Activated CD8-positive, alpha-beta memory T cell treated with anti-CD3 and anti-CD28 coated beads for 48 hours (primary cell): ENCODE measurements at regions not wholly inside any gene's neighbourhood (a gene's known extent, or its start where the extent isn't known, plus 50 kb on each side); places are given as distances from the start of the nearest gene placed in this dataset.
"Not testable (repeated sequence)": the region's sequence is repeated elsewhere in the genome, so short reads cannot be mapped to it uniquely, and the experiment has no call there.

Experiments used
- DNase-seq, 3 experiments: peaks; one replicate each; pipeline ENCODE4 v3.0.0-alpha.2; 2020; ENCODE audit warnings: low read depth in 2 of 3, low spot score in 2 of 3

GRCh38 chrY:19541475-19542306 is 202.8 kb downstream of the KDM5D start:
- DNase-seq: no peak

GRCh38 chrY:19535697-19536096 is 208.8 kb downstream of the KDM5D start:
- not testable (repeated sequence) for DNase-seq

DNA sequence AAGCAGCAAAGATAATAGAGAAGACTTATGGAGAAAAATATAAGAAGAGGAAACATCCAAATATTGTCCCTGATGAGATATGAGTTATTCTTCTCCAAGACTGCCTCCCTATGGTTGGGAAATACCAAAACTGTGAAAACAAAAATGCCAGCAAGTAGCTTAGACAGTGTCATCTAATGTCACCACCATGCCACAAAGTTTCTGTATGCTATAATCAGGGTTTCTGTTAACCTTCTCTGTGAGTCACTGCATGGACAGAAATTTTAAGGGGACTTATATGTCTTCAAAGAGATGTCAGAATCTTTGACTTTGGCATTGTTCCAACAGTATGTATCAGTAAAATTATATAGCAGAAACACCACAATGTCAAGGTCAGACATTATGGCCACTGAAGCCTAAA is 222.6 kb downstream of the KDM5D start:
- DNase-seq: no peak

GRCh38 chrY:19503092-19503449 is 241.5 kb downstream of the KDM5D start:
- DNase-seq: peak in 1 of 3 experiments; percentile 5

DNA sequence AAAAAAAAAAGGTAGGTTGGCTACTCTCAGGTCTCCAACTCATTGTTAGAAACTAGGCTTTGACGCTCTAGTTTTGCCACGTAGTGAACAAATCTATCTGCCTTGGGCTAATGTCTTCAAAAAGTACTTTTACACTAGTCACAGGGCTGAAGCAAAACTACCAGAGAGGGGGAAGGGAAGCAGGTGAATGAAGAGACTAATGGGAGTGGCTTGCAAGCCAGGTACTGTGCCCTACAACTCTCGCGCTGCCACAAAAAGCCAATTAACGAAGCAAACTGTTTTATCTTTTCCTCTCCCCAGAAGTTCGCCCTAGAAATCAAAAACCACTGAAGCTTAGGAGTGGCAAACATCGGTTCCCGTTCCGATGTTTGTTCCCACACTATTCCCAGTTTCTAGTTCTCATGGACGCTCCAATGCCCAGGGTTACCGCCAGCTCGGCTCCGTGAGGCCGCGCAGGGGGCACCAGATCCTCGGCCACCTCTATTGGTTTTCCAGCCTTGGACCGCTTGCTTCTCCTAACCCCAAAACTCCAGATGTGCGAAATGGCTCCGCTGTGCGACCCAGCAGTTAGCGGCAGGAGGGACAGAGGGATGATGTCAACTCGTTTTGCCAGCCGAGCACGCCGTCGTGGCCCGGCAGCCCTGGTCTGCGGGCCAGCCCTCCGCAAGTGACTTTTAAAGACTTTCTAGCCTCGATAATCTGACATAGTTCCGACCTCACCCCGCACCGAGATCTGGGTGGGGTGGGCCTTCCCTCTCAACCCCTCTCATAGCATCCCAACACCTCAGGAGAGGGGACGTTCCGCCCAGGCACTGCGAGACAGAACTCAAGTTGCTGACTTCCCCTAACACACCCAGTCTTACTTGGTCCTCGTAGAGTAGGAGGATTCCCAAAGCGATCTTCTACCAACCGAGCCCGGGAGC is 242.1 kb downstream of the KDM5D start:
- no peak for DNase-seq

- no peak for DNase-seq
Observed at GRCh38 chrY:19498556-19498955, 246.0 kb downstream of the KDM5D start.

GRCh38 chrY:19487494-19487893 is 257.0 kb downstream of the KDM5D start:
- DNase-seq: no peak

DNA sequence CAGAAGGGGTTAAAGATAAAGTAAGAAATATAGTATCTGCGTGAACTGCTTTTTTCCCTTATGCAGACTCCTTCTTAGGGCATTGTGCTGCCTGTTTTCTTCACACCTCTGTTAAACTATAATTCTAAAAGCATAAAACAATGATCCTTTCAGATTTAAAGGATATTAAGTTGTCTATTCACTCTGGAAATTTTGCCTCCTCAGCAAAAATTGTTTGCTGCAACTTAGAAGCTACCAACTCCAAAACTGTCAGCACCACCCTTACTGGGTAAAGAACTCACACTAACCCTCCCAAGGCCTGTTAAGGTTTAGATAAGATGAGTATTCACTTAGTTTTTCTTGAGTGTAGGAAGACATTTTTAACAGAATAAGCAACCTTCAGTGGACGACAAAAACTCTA is 259.5 kb downstream of the KDM5D start:
- DNase-seq: no peak

DNA sequence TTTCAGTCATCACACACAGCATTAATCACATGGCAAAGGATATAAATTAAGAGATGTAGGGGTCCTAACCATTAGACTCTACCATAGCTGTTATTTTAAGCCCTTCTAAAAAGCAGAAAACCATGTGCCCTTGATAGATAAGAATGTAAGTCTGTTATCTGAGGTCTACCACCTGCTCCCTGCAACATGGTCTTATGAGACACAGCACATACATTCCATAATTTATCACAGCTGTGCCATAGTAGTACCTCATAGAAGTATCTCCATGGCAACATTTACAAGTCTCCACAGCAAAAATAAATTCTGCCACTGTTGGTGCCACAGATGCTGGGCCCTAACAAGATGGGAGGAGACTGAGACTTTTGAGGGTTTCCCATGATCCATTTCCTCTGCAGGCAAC is 265.4 kb downstream of the KDM5D start:
- no peak for DNase-seq

GRCh38 chrY:19477959-19478358 is 266.6 kb downstream of the KDM5D start:
- DNase-seq: no peak

DNA sequence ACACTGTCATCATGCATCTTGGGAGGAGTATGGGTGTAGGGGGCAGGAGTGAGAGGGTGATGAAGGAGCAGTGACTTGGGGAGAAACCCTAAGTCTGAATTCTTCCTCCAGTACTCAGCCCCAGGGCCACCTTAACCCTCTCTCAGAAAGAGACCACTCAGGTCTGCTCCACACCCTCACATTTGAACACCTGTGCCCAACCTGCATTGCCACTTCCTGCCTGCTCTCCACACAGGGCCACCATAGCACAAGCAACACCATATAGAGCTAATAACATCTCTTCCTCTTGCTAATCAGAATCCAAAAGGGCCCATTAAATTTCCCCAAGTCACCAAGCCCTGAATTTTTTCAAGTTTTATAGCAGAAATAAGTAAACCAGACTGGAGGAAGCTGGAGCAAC is 278.7 kb downstream of the KDM5D start:
- DNase-seq: no peak

- no peak for DNase-seq
Observed at GRCh38 chrY:19456855-19457448, 287.6 kb downstream of the KDM5D start.

DNA sequence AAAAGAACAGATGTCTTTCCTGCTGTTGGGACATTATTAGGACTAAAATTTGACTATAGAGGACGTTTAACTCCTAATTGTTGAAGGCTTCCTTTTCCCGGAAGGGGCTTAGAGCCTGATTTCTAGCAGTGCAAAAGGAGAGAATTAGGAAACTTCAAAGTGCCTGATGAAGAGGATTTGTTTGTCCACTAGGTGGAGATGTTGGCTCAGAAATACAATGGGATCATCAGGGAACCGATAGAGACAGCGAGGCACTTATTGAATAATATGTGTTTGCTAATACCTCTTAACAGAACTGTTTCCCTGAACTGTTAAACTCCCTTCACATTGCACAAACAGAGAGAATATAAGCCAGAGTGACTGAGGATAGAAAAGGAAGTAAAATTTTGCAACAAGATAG is 311.5 kb downstream of the KDM5D start:
- no peak for DNase-seq

GRCh38 chrY:19427736-19428518 is 316.6 kb downstream of the KDM5D start:
- no peak for DNase-seq

DNA sequence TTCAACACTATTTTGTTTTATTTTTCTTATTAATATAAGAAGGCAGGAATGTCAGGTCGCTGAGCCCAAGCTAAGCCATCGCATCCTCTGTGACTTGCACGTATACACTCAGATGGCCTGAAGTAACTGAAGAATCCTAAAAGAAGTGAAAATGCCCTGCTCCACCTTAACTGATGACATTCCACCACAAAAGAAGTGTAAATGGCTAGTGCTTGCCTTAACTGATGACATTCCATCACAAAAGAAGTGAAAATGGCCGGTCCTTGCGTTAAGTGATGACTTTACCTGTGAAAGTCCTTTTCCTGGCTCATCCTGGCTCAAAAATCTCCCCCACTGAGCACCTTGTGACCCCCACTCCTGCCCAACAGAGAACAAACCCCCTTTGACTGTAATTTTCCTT is 317.3 kb downstream of the KDM5D start:
- DNase-seq: not testable (repeated sequence)

DNA sequence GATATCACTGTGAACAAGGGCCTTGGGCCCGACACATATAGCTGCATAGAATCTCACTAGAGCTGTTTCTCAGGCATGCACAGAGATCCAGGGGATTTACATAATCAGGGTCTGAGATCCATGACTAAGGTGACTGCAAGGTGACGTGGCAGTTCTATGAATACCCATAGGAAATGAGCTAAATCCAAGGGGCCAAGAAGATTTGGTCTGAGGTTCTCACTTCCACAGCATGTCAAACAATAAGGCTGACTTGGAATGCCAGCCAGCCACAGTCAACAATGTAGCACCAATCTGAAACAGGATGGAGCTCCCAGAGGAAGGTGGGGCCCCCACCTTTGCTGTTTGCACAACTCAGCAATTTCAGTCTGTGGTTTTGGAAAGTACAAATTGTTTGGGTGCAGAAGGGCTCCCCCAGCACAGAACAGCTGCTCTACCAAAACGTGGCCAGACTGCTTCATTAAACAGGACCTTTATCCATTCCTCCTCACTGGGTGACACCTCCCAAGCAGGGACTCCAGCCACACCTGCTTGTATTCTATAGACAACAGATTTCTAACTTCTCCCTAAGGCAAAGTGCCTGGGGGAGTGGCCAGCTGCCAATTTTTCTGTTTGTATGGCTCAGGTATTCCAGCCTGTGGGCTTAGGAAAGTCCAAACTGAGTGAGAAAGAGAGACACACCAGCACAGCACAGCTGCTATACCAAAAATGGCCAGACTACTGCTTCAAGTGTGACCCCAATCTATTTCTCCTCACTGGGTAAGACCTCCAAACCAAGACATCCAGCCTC is 333.4 kb downstream of the KDM5D start:
- no peak for DNase-seq

DNA sequence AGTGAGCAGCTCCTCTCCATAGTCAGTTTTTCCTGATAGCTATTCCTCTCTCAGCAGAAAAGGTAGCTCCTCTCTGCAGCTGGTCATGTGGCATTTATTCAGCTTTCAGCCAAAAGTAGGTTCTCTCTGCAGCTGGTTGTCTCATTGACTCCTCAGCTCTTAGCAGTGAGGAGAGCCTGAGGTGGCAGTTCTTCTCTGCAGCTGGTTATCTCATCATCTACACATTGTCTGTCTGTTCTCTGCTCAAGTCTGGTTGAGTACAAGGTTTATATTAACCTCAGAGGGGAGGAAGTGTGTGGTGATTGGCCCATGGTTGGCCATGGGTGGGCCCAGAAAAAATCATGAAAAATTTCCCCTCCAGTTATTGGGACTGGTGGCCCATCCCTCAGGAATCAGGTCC is 338.3 kb downstream of the KDM5D start:
- no peak for DNase-seq

DNA sequence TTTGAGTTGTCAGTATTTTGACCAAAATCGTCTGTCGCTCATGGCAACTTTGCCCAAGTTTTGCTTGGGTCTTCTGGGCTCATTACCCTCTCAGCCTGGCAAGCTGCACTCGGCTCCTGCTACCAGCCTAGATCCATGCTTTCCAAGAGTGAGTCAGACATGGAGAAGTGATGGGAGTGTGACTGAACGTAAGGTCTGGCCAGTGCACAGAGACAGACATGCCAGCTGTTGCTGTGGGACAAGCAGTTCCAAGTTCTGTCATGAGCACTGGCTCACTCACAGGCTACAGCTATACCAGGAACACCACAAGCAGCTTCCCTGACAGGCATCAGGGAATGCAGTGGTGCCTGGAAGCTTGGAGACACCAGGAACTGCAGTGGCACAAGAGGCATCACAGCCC is 338.9 kb downstream of the KDM5D start:
- no peak for DNase-seq

DNA sequence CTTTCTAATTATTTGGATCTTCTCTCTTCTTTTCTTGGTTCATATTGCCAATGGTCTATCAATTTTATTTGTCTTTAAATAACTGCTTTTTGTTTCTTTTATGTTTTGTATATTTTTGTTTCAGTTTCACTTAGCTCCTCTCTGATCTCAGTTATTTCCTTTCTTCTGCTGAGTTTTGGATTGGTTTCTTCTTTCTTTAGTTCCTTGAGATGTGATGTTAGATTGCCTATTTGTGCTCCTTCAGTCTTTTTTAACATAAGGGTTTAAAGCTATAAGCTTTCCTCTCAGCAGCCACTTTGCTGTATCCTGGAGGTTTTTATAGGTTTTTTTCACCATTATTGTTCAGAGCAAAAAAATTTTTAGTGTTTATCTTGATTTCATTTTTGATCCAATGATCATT is 351.6 kb downstream of the KDM5D start:
- no peak for DNase-seq

GRCh38 chrY:19391922-19392321 is 352.6 kb downstream of the KDM5D start:
- no peak for DNase-seq
